ENCODE measurements at regions not wholly inside any gene's neighbourhood (a gene's known extent, or its start where the extent isn't known, plus 50 kb on each side); places are given as distances from the start of the nearest gene placed in this dataset.

GRCh38 chr6:166010136-166010960 lies 157.3 kb downstream of the TBXT start:
- H3K9ac ChIP-seq (ENCODE audit: low read depth in 1 of 2, low read length in 2 of 2) = no peak overlapping the region
- no peaks in the 10 kb centered on the region for H3K36me3 ChIP-seq (ENCODE audit: control insufficient read depth in 4 of 4, insufficient read depth in 3 of 4, low read depth in 1 of 4, low read length in 3 of 4)
- H3K9me3 ChIP-seq (ENCODE audit: control insufficient read depth in 4 of 4, low read length in 3 of 4) = no peaks in the 10 kb centered on the region
- no peaks in the 10 kb centered on the region for H3K4me1 ChIP-seq (ENCODE audit: control insufficient read depth in 4 of 4, insufficient read depth in 4 of 4, low read length in 3 of 4)
- H3K27ac ChIP-seq (ENCODE audit: low read depth in 1 of 2, low read length in 2 of 2) = no peak overlapping the region
- 53% methylated on average over 11 of the region's 11 CpGs for WGBS
- peaks cover 2 to 25% (median 8%) of the 10 kb centered on the region in 4 donors for H3K27me3 ChIP-seq (ENCODE audit: control insufficient read depth in 4 of 4, insufficient read depth in 4 of 4, low read length in 3 of 4)
- DNase-seq (ENCODE audit: low spot score) = no peak
- H3K4me3 ChIP-seq (ENCODE audit: low read depth in 1 of 3, low read length in 3 of 3) = no peak overlapping the region
- TF ChIP-seq FOXA2 (IDR thresholded peaks at IDR 0.05) = no peak
- TF ChIP-seq ATF3 (IDR thresholded peaks at IDR 0.05) = no peak
- TF ChIP-seq JUND (IDR thresholded peaks at IDR 0.05) = no peak
- no peak for TF ChIP-seq RXRA (IDR thresholded peaks at IDR 0.05)
- TF ChIP-seq EGR1 (IDR thresholded peaks at IDR 0.05; ENCODE audit: low read depth in 2 of 2) = no peak

- no peaks in the 10 kb centered on the region for H3K4me1 ChIP-seq (ENCODE audit: control insufficient read depth in 4 of 4, insufficient read depth in 4 of 4, low read length in 3 of 4)
Observed at GRCh38 chr6:166009385-166010031, 158.1 kb downstream of the TBXT start.

More at GRCh38 chr6:166009385-166010031, 158.1 kb downstream of the TBXT start:
- no peak overlapping the region for H3K27ac ChIP-seq (ENCODE audit: low read depth in 1 of 2, low read length in 2 of 2)
- H3K9ac ChIP-seq (ENCODE audit: low read depth in 1 of 2, low read length in 2 of 2) = no peak overlapping the region
- DNase-seq (ENCODE audit: low spot score) = no peak
- no peaks in the 10 kb centered on the region for H3K36me3 ChIP-seq (ENCODE audit: control insufficient read depth in 4 of 4, insufficient read depth in 3 of 4, low read depth in 1 of 4, low read length in 3 of 4)
- WGBS = 45% methylated on average over 8 of the region's 8 CpGs
- no peak overlapping the region for H3K4me3 ChIP-seq (ENCODE audit: low read depth in 1 of 3, low read length in 3 of 3)
- no peak for TF ChIP-seq ZBTB33 (IDR thresholded peaks at IDR 0.05)
- TF ChIP-seq FOXA1 (IDR thresholded peaks at IDR 0.05) = no peak
- TF ChIP-seq JUND (IDR thresholded peaks at IDR 0.05) = no peak
- no peak for TF ChIP-seq YY1 (IDR thresholded peaks at IDR 0.05)
- no peak for TF ChIP-seq FOXA2 (IDR thresholded peaks at IDR 0.05)
- TF ChIP-seq SP1 (IDR thresholded peaks at IDR 0.05) = no peak
- no peak for TF ChIP-seq REST (IDR thresholded peaks at IDR 0.05)
- TF ChIP-seq MAX (IDR thresholded peaks at IDR 0.05) = no peak
- no peak for TF ChIP-seq ATF3 (IDR thresholded peaks at IDR 0.05)
- no peak for TF ChIP-seq HNF4A (conservative IDR thresholded peaks at IDR 0.05)
- no peak for TF ChIP-seq GABPA (IDR thresholded peaks at IDR 0.05 in 1 of 2, conservative IDR thresholded peaks at IDR 0.05 in 1 of 2)
- no peak for TF ChIP-seq NR2F2 (IDR thresholded peaks at IDR 0.05)
- no peak for TF ChIP-seq HNF4G (IDR thresholded peaks at IDR 0.05)
- no peak for TF ChIP-seq RXRA (IDR thresholded peaks at IDR 0.05)
- TF ChIP-seq TAF1 (conservative IDR thresholded peaks at IDR 0.05) = no peak
- TF ChIP-seq EGR1 (IDR thresholded peaks at IDR 0.05; ENCODE audit: low read depth in 2 of 2) = no peak
- no peak for TF ChIP-seq CTCF (IDR thresholded peaks at IDR 0.05; ENCODE audit: low read depth, low read length, missing input control)
- H3K9me3 ChIP-seq (ENCODE audit: control insufficient read depth in 4 of 4, low read length in 3 of 4) = no peaks in the 10 kb centered on the region
- peaks cover 2 to 25% (median 8%) of the 10 kb centered on the region in 4 donors for H3K27me3 ChIP-seq (ENCODE audit: control insufficient read depth in 4 of 4, insufficient read depth in 4 of 4, low read length in 3 of 4)
